K562 (cell line): ENCODE measurements at regions not wholly inside any gene's neighbourhood (a gene's known extent, or its start where the extent isn't known, plus 50 kb on each side); places are given as distances from the start of the nearest gene placed in this dataset.

Source experiments
- ARID1B ChIP-seq: fragments of 450-650 bp; IDR thresholded peaks from 2 replicates; pipeline ENCODE4 v1.6.1; 2016; ENCODE audit warnings: antibody characterized with exemption, mild to moderate bottlenecking, inconsistent platforms
- MTA2 ChIP-seq: fragments of 450-650 bp; IDR thresholded peaks from 2 replicates; pipeline ENCODE4 v1.6.1; 2016; ENCODE audit warnings: low read depth
- REST ChIP-seq, 2 experiments: fragments of 450-650 bp; formaldehyde crosslinking in 1 of 2; IDR thresholded peaks; 2 replicates each; pipeline versions ENCODE4 v1.4.0 to v1.6.1; 2014 to 2020; ENCODE audit warnings: mild to moderate bottlenecking in 2 of 2, borderline replicate concordance in 1 of 2, low read depth in 1 of 2

- TF ChIP-seq REST (IDR thresholded peaks at IDR 0.05; ENCODE audit: borderline replicate concordance) (0 out of 2 replicates have a peak, but pooled peaks have one; percentile 14), REST (CRISPR knock-in tag; IDR thresholded peaks at IDR 0.05; ENCODE audit: low read depth) (no peak), ARID1B (no peak), MTA2 (no peak)
Measured at GRCh38 chr4:27176400-27176799, 315.8 kb downstream of the STIM2 start (continued).
